ENCODE measurements at regions not wholly inside any gene's neighbourhood (a gene's known extent, or its start where the extent isn't known, plus 50 kb on each side); places are given as distances from the start of the nearest gene placed in this dataset.

DNA sequence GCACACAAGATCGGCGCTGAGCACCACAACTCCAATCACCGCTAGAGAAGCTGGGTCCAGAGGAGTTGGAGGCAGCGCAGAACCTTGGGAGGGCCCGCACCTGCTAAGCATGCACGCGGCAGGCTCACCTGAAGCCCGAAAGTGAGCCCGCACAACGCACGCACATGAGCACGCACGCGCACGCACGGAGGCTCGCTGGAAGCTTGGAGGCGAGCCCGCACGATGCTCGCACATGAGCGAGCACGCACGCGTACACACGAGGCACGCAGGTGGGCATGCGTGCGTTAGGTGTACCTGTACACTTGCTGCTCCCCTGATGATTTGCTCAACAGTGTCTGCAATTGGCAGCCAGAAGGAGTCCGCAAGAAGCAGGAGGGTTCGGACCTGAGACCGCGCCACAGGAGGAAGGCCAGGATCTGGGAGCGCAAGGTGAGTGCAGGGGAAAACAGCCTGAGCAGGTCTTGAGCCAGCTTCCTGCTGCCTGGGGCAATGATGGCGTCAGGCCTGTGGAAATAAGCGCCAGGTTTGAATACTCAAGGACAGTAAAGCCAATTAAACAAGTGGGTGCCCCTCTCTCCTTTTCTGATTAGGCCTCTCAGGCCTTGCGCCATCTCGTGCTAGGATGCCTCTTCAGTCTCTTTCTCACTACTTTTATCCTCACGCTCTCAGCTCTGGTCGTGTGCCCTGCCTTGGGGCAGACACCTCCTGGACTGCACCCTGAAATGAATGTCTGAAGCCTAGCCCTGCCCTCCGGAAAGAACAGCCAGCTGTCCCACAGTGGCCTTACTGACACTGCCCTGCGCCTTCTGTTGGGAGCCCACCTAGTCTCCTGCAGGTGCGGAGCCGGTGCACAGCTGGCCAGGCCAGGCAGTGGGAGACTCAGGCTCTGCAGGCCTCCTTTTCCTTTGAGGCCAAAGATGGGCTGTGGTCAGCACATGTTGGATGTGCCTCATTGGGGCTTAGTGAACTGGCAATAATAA lies 340.4 kb downstream of the CDC5L start:
- H3K36me3 ChIP-seq (ENCODE audit: low read depth), result no peaks in the 10 kb centered on the region
- peaks cover 9% of the 10 kb centered on the region for H3K4me1 ChIP-seq (ENCODE audit: low read depth)
- TF ChIP-seq CTCF (IDR thresholded peaks at IDR 0.05), result no peak
- H3K9me3 ChIP-seq, result no peaks in the 10 kb centered on the region
- DNase-seq (no peak), ATAC-seq (no peak)
- no peak overlapping the region for H3K4me3 ChIP-seq
- intact Hi-C loops (cut with DNase I, micrococcal nuclease), result no loop called here

DNA sequence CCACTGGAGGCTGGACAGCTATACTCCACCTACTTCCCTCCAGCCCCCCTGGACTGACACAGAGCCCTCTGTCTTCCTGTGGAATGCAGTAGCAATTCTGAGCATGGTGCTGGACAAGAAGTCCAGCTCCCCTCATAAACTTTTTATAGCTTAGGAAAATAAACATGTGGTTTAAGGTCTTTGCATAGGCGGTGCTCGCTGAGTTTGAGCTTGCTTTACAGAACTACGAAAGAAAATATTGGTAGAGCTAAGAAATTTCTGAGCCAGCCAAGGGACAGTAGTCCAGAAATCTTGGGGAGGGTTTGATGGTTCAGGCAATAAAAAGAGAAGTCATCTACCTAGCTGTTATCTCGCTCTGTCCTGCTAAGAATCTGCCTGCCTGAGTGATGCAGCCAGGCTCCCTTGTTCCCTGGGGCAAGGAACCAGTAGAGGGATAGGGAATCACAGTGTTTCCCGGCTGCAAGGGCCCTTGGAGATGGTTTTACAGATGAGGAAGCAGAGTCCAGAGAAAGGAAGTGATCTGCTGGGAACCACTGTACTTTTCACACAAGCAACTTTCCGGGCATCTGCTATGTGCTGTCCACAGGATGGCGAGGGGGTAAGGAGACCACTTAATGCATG lies 343.4 kb downstream of the CDC5L start:
- TF ChIP-seq CTCF (IDR thresholded peaks at IDR 0.05), result no peak
- peak; percentile 70 for ATAC-seq
- Histone ChIP-seq H3K4me1 (ENCODE audit: low read depth) (peaks cover 9% of the 10 kb centered on the region), H3K9me3 (no peaks in the 10 kb centered on the region), H3K4me3 (no peak overlapping the region), H3K36me3 (ENCODE audit: low read depth) (no peaks in the 10 kb centered on the region)
- DNase-seq, result no peak
- intact Hi-C loops (cut with DNase I, micrococcal nuclease), result no loop called here

DNA sequence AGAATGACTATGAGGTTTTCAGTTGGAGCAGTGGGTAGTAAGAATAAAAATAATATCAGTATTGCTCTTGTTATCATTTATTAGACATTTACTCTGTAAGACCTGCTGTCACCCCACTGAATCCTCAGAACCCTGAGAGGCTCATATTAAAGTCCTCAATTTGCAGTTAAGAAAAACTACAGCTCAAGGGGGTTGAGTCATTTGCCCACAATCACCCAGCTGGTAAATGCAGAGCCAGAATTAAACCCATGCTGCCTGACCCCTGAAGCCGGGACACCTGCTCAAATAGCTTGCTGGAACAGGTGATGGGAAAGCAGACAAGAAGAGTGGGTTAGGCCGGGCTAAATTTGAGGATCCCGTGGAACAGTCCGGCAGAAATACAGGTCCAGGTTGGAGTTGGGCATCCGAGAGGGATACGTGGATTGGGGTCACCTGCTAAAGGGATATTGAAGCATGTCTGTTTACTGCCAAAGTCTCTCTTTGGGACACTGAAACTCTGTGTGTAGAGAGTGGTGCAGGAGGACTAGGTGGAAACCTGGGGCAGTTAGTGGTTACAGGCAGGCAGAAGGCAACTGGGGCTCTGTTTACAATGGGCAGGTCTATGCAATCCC lies 344.1 kb downstream of the CDC5L start:
- ATAC-seq (no peak), DNase-seq (no peak)
- Histone ChIP-seq H3K36me3 (ENCODE audit: low read depth) (no peaks in the 10 kb centered on the region), H3K4me3 (no peak overlapping the region), H3K4me1 (ENCODE audit: low read depth) (peaks cover 9% of the 10 kb centered on the region), H3K9me3 (no peaks in the 10 kb centered on the region)
- TF ChIP-seq CTCF (IDR thresholded peaks at IDR 0.05), result no peak
- intact Hi-C loops (cut with DNase I, micrococcal nuclease), result no loop called here

DNA sequence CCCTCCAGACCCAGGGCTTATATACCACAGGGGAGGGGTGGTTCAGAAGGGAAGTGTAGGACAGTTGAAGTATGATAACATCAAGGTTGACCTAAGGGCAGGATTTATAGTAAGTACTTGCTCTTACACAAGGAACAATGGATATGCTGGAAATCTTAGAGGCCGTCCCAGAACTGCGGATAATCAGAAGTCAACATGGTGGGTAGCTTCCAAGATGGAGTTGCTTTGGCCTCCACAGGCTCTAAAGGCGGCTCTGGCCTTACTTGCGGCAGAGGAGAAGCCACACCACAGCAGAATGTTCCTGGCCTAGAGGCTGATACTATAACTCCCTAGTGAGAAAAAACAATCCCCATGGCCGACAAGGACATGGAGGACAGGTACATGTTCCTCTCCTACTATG lies 344.7 kb downstream of the CDC5L start:
- no peak for TF ChIP-seq CTCF (IDR thresholded peaks at IDR 0.05)
- Histone ChIP-seq H3K4me1 (ENCODE audit: low read depth) (peaks cover 9% of the 10 kb centered on the region), H3K9me3 (no peaks in the 10 kb centered on the region), H3K36me3 (ENCODE audit: low read depth) (no peaks in the 10 kb centered on the region), H3K4me3 (no peak overlapping the region)
- intact Hi-C loops (cut with DNase I, micrococcal nuclease), result no loop called here
- no peak for ATAC-seq
- DNase-seq, result no peak

- intact Hi-C loops (cut with DNase I, micrococcal nuclease), result no loop called here
- no peaks in the 10 kb centered on the region for H3K9me3 ChIP-seq
- no peak overlapping the region for H3K4me3 ChIP-seq
- H3K4me1 ChIP-seq (ENCODE audit: low read depth), result peaks cover 9% of the 10 kb centered on the region
- ATAC-seq (no peak), DNase-seq (no peak)
- H3K36me3 ChIP-seq (ENCODE audit: low read depth), result no peaks in the 10 kb centered on the region
- no peak for TF ChIP-seq CTCF (IDR thresholded peaks at IDR 0.05)
Observed at GRCh38 chr6:44733126-44733525, 345.6 kb downstream of the CDC5L start.

Data from mucosa of descending colon (tissue), 3 donors.